ENCODE measurements at regions not wholly inside any gene's neighbourhood (a gene's known extent, or its start where the extent isn't known, plus 50 kb on each side); places are given as distances from the start of the nearest gene placed in this dataset.

- TF ChIP-seq, protein P1, sequence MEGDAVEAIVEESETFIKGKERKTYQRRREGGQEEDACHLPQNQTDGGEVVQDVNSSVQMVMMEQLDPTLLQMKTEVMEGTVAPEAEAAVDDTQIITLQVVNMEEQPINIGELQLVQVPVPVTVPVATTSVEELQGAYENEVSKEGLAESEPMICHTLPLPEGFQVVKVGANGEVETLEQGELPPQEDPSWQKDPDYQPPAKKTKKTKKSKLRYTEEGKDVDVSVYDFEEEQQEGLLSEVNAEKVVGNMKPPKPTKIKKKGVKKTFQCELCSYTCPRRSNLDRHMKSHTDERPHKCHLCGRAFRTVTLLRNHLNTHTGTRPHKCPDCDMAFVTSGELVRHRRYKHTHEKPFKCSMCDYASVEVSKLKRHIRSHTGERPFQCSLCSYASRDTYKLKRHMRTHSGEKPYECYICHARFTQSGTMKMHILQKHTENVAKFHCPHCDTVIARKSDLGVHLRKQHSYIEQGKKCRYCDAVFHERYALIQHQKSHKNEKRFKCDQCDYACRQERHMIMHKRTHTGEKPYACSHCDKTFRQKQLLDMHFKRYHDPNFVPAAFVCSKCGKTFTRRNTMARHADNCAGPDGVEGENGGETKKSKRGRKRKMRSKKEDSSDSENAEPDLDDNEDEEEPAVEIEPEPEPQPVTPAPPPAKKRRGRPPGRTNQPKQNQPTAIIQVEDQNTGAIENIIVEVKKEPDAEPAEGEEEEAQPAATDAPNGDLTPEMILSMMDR (IDR thresholded peaks at IDR 0.05), result peak in 1 of 6 experiments; percentile 14
- TF ChIP-seq POLR2A (IDR thresholded peaks at IDR 0.05), result no peak
Measured at GRCh38 chr4:69025191-69025998, 70.9 kb upstream of the UGT2B7 start.
